Myocyte (in vitro differentiated cells): ENCODE measurements at regions not wholly inside any gene's neighbourhood (a gene's known extent, or its start where the extent isn't known, plus 50 kb on each side); places are given as distances from the start of the nearest gene placed in this dataset.

Experiments used
- DNase-seq: peaks from one replicate; pipeline ENCODE4 v3.0.0-alpha.2; 2012; ENCODE audit warnings: low read depth

DNA sequence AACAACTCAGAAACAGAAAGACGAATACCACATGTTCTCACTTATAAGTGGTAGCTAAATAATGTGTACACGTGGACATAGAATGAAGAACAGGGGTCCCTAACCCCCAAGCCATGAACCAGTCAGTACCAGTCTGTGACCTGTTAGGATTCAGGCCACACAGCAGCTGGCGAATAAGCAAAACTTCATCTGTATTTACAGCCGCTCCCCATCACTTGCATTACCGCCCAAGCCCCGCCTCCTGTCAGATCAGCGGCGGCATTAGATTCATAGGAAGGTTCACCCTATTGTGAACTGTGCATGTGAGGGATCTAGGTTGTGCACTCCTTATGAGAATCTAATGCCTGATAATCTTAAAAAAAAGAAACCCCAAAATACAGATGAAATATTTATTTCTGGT lies 1128.7 kb downstream of the NLGN4X start:
- DNase-seq, result no peak

- DNase-seq, result no peak
These were observed 1142.3 kb downstream of the NLGN4X start for GRCh38 chrX:5086388-5086787.

DNA sequence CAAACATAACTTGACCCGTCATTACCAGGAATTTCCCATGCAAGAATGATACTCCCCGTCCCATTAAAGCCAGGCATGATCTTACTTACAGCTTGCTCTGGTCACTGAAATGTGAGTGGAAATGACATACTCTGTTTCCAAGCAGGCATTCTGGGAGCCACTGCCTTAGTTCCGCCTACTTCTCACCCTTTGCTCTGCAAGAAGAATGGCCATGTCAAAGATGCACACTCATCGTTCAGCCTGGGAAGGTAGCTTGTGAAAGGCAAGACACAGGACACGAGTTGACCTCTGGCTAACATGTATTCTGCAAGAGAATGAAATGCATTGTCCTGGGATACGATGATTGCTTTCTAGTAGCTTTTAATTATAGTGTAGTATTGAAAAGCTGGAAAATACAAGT lies 1144.4 kb downstream of the NLGN4X start:
- no peak for DNase-seq

DNA sequence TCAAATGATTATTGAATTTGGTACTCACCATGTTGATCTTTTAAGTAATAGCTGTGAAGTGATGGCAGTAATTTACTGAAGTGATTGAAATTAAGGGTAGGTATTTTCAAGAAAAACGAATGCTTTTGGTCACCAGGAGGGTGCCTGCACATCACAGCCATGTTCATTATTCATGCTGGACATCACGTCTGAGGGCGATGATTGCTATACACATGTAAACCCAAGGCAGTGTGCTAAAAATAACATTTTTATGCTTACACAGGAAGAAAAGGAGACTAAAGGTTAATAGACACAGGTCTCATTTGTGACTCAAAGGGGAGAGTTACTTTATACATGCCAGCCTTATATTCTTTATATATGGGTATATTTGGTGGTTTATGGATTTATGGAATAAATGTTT lies 1146.0 kb downstream of the NLGN4X start:
- no peak for DNase-seq

- no peak for DNase-seq
These were observed 1147.9 kb downstream of the NLGN4X start for GRCh38 chrX:5080791-5081190.

DNA sequence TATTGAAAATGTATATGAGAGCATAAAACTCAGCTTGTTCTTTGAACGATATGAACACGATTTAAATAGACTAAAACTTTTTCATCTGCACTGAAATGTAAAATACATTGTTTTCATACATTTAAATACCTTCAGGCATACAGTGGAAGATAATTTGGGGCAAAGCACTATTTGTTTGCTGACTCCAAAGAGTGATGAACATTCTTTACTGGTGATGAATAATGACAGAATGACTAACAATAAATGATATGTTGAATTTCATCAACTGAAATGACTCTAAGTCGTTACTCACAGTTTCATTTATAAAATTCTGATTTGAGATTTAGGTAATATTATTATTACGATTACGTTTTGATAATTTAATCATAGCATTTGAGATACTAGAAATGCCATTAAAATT lies 1160.1 kb downstream of the NLGN4X start:
- no peak for DNase-seq

DNA sequence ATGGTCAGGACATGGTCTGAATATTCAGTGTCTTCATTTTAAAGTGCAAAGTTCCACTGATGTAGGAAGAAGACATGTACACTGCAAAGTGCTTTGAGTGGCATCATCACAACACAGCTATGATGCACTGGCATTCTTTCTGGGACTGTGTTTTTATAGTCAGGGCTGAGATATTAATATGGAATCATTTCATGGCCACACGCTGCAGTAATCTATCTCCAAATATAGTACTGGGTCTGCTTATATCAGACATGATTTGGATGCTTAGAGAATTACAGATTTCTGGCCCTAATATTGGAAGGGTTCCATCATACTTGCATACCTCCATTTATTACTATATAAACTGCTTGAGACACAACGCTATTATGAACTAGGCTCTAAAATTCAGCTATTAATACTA lies 1170.9 kb downstream of the NLGN4X start:
- DNase-seq, result no peak

DNA sequence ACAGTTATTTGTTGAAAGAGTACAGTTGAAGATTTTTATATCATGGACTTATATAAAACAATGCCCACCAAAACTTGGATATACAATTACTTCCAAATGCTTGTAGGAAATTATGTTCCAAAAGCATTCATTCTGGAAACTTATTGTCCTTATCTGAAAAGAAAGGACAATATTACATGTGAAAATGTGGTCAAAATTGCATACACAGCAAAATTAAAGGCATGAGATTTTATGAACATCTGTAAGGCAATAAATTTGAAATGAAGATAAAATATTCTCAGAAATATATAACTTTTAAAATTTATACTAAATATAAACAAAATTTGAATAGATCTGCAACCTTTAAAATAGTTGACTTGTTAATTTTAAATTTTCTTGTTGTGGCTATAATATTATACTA lies 1173.8 kb downstream of the NLGN4X start:
- no peak for DNase-seq

DNA sequence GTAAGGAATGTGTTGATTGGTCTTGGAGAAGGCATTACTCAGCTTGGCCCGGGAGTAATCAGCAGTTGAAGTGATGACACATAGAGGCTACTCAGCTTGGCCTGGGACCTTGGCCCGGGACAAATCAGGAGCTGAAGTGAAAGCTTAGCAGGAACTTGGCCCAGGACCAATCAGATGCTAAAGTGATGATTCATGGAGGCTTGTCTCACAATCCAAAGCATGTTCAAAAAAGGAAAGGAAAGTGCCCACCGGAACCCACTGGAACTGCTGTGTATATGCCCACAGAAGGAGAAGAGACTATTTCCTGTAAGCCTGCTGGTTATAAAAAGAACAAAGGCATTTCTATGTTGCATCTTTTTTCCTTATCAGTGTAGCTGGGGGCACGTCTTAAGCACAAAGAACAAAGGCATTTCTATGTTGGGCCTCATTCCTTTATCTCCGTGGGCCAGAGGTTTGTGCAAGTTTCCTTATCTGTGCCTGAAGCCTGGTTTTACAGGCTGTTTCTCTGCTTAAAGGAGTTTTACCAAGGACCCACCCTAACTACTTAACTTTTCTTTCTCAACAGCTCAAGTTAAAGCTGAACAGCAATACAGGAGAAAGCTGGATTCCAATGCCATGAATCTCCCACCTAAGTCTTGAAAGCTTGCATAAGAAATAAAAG lies 1176.7 kb downstream of the NLGN4X start:
- peak; percentile 95 for DNase-seq

GRCh38 chrX:5042563-5042962 lies 1186.1 kb downstream of the NLGN4X start:
- DNase-seq, result no peak

DNA sequence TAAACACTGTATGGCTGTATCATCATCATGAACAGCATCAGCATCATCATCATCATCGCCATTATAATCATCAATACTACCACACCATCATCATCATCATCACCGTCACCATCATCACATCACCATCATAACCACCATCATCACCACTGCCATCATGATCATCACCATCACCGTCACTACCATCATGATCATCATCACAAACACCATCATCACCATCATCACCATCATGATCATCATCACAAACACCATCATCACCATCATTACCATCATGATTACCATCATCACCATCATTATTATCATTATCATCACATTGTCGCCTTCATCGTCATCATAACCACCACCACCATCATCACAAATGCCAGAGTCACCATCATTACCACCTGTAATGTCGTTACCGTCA lies 1196.9 kb downstream of the NLGN4X start:
- DNase-seq, result no peak

DNA sequence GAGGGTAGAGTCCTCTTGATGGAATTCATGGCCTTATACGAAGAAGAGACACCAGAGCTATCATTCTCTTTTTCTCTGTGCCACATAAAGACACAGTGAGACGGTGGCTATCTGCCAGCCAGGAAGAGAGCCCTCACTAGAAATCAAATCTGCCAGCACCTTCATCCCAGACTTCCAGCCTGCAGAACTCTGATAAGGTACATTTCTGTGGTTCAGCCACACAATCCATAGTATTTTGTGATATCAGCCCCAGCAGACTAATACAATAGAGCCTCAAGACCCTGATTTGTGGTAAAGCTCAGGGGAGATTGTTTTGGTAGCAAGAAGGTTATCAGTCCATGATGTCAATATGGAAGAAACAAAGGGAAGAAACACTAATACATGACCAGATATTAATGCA lies 1213.2 kb downstream of the NLGN4X start:
- no peak for DNase-seq

DNA sequence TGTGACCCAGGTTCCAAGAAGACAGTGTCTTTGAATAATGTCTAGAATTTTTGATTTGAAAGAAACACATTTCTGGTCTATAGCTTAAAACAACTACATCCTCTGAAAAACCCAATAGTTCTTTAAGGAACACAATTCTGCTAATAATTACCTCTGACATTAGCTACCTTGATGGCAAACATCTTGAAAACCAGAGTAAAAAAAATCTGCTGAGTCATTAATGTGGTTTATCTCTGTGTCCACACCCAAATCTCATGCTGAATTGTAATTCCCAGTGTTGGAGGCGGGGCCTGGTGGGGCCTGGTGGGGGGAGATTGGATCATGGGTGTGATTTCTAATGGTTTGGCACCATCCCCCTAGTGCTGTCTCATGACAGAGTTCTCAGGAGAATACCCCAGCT lies 1233.8 kb downstream of the NLGN4X start:
- no peak for DNase-seq

DNA sequence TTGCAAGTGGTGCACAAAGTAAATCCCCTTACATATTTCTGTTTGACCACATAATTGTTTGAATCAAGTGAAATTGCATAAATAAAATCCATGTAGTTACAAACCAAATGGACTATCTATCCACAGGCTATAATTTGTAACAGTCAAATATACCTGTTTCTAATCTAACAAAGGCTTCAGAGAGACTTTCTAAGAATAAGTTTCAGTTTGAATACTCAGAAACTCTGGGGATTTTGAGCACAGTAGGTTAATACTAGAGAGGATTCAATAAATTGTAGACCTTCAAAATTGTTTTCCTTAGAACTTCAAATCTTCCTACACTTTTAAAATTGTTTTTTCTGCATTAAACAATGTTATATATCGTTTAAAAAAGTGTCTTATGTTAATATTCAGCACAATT lies 1250.1 kb downstream of the NLGN4X start:
- DNase-seq, result no peak

GRCh38 chrX:4971646-4972045 lies 1257.0 kb downstream of the NLGN4X start:
- no peak for DNase-seq

DNA sequence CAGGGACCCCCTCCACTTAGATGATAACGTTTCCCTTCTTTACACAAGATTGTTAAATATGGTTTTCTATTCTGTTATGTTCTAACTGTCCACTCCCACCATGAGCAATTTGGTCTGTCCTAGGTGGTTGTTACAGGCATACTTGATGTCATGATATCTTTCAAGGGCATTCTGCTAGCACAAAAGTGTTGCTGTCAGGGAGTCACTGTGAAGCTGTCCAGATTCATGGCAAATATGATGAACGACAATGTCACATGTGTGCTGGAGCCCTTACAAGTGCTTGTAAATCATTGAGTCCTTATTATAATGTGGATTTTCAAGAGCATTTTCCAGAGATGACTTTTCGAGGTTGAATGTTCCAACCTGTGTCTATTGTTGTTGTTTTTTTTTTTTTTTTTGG lies 1250.7 kb upstream of the PRKX start:
- no peak for DNase-seq

DNA sequence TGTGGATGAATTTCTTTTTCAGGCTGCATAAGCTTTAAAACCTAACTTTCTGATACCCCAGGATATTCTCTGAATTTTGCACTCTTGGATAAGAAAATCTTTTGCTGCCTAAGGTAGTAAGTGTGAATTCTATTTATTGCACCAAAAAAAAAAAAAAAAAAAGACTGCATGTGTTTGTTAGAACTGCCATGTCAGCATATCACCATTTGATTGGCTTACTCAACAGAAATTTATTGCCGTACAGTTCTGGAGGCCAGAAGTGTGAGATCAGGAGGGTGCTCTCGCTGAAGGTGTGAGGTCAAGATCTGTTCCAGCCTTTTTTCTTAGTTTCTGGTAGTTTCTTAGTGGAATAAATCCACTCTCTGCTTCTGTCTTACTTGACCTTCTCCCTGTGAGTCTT lies 1250.0 kb upstream of the PRKX start:
- DNase-seq, result no peak

GRCh38 chrX:4944767-4945166 lies 1231.3 kb upstream of the PRKX start:
- no peak for DNase-seq

DNA sequence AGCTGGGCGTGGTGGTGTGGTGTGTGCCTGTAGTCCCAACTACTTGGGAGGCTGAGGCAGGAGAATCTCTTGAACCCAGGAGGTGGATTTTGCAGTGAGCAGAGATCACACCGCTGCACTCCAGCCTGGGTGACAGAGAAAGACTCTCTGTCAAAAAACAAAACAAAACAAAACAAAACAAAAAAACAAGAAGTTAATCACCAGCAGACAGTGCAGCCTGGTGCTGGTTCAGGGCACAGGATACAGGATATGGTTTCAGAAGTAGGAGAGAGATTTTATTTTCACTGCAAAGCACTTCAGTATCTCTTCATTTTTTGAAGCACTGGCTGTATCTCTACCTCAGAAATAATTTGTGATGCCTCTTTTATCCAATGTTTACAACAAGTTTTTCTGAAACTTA lies 1222.9 kb upstream of the PRKX start:
- DNase-seq, result no peak

- no peak for DNase-seq
These were observed 1222.4 kb upstream of the PRKX start for GRCh38 chrX:4935846-4936245.

DNA sequence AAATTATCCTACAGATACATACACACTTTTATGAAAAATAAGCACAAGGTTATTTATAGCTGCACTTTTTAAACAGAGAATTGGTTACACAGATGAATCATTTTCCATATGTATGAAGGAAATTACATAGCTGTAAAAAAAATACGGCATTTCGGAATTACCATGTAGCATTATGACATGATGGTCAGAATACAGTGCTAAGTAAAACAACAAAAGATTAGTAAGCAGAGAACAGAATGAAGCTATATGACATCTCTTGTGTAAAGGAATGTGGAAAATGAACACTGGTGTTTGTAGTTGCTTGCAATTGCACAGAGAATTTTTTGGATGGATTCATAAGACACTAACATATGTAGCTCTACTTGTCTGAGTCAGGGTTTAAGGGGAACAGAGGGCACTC lies 1222.0 kb upstream of the PRKX start:
- no peak for DNase-seq

GRCh38 chrX:4932790-4933189 lies 1219.3 kb upstream of the PRKX start:
- no peak for DNase-seq

GRCh38 chrX:4930426-4930825 lies 1217.0 kb upstream of the PRKX start:
- no peak for DNase-seq

DNA sequence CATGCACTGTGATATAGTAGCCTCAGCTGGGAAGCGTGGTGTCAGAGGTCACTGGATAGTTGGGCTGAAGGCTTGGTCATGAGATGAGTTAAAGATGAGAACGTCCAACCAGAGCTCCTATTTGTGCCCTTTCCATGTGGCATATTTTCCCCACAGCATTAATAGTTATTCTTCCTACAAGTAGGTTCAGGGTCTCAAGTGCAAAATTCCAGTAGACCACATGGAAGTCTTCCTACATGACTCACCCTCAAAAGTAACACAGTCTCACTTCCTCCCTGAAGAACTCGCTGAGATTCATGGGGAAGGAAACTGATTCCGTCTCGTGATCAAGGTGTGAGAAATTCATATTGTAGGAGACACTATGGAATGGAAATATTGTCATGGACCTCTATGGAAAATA lies 1212.5 kb upstream of the PRKX start:
- DNase-seq, result no peak
